ENCODE measurements at regions not wholly inside any gene's neighbourhood (a gene's known extent, or its start where the extent isn't known, plus 50 kb on each side); places are given as distances from the start of the nearest gene placed in this dataset.
A peak's percentile ranks its signal among the peaks of the same experiment; 100 is the strongest.

- peaks cover 0 to 6% (median 0%) of the 10 kb centered on the region in 3 donors for H3K27me3 Mint-ChIP-seq (ENCODE audit: low read depth in 3 of 3)
- H3K9me3 Mint-ChIP-seq, result peaks cover 0 to 11% (median 3%) of the 10 kb centered on the region in 6 donors
These were observed 183.0 kb upstream of the SFRP2 start for GRCh38 chr4:153971899-153972298.

GRCh38 chr4:153970169-153970568 lies 181.3 kb upstream of the SFRP2 start:
- no peak overlapping the region for H3K27ac Mint-ChIP-seq
- H3K36me3 Mint-ChIP-seq, result peaks cover 0 to 5% (median 4%) of the 10 kb centered on the region in 3 donors
- no peak for DNase-seq
- H3K9me3 Mint-ChIP-seq, result peaks cover 0 to 7% (median 3%) of the 10 kb centered on the region in 6 donors
- no peaks in the 10 kb centered on the region for H3K4me1 Mint-ChIP-seq
- H3K27me3 Mint-ChIP-seq (ENCODE audit: low read depth in 3 of 3), result peaks cover 0 to 8% (median 1%) of the 10 kb centered on the region in 3 donors
- no peak overlapping the region for H3K4me3 Mint-ChIP-seq

More at GRCh38 chr4:153971899-153972298, 183.0 kb upstream of the SFRP2 start:
- Mint-ChIP-seq H3K27ac (no peak overlapping the region), H3K4me1 (no peaks in the 10 kb centered on the region), H3K36me3 (peaks cover 0 to 5% (median 4%) of the 10 kb centered on the region in 3 donors), H3K4me3 (no peak overlapping the region)
- DNase-seq, result no peak

DNA sequence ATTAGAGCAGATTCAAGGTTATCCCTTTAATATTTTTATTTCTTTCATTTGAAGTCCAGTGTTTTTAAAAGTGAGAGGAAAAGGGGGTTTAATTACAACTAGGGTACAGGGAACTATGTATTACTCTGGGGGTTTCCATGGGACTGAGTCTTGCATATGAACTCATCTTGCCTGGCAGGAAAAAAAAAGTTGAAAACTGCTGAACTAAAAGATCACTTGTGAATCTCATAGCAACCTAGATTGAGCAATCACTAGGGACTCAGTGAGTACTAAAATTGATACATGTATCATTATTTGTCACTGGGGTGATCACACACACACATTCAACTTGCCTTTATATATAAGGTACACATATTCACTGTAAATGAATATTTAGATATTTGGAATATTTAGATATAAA lies 180.7 kb upstream of the SFRP2 start:
- Mint-ChIP-seq H3K9me3 (peaks cover 0 to 7% (median 1%) of the 10 kb centered on the region in 6 donors), H3K4me1 (no peaks in the 10 kb centered on the region), H3K27me3 (ENCODE audit: low read depth in 3 of 3) (peaks cover 0 to 12% (median 1%) of the 10 kb centered on the region in 3 donors), H3K4me3 (no peak overlapping the region), H3K27ac (no peak overlapping the region), H3K36me3 (peaks cover 0 to 5% (median 4%) of the 10 kb centered on the region in 3 donors)
- DNase-seq, result no peak

DNA sequence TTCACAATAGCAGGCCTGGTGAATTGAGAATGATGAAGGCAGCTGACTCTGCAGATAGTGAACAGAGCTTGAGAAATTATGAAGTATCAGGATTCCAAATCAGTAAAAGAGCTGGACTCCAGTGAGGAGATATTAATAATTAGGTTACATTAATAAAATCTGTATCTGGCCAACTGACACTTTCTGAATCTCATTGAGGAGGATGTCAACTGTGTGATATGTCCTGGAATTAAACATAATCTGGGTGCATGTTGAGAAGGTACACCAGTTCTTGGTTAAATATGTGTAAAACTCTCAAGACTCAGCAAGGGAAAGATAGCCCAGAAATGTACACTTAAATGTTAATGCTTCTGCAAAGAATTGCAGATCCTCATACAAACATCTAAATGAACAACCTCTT lies 177.8 kb upstream of the SFRP2 start:
- H3K27ac Mint-ChIP-seq, result no peak overlapping the region
- H3K27me3 Mint-ChIP-seq (ENCODE audit: low read depth in 3 of 3), result peaks cover 0 to 12% (median 1%) of the 10 kb centered on the region in 3 donors
- peaks cover 0 to 3% (median 0%) of the 10 kb centered on the region in 6 donors for H3K9me3 Mint-ChIP-seq
- no peak for DNase-seq
- no peak overlapping the region for H3K4me3 Mint-ChIP-seq
- no peaks in the 10 kb centered on the region for H3K4me1 Mint-ChIP-seq
- no peaks in the 10 kb centered on the region for H3K36me3 Mint-ChIP-seq

DNA sequence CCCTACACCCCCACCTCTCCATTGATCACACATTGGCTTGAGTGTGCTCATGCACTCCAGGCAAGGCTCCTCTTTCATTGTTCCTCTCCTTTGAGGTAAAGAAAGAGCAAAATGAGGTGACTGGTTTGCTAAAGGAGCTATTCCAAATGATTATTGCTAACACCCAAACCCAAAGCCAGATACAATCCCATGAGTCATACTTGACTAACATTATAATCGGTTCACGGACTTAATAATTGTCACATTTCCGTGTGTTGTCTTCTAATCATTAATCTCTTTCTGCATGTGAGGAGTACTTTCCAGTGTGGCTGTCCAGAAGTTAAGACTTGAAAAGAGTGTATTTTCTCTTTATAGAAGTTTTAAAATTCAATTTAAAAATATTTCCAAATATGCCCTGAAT lies 174.3 kb upstream of the SFRP2 start:
- no peak for DNase-seq
- H3K27me3 Mint-ChIP-seq (ENCODE audit: low read depth in 3 of 3), result peaks cover 0 to 10% (median 3%) of the 10 kb centered on the region in 3 donors
- H3K9me3 Mint-ChIP-seq, result peaks cover 0 to 4% (median 1%) of the 10 kb centered on the region in 6 donors
- no peak overlapping the region for H3K27ac Mint-ChIP-seq
- no peaks in the 10 kb centered on the region for H3K36me3 Mint-ChIP-seq
- no peak overlapping the region for H3K4me3 Mint-ChIP-seq
- no peaks in the 10 kb centered on the region for H3K4me1 Mint-ChIP-seq

DNA sequence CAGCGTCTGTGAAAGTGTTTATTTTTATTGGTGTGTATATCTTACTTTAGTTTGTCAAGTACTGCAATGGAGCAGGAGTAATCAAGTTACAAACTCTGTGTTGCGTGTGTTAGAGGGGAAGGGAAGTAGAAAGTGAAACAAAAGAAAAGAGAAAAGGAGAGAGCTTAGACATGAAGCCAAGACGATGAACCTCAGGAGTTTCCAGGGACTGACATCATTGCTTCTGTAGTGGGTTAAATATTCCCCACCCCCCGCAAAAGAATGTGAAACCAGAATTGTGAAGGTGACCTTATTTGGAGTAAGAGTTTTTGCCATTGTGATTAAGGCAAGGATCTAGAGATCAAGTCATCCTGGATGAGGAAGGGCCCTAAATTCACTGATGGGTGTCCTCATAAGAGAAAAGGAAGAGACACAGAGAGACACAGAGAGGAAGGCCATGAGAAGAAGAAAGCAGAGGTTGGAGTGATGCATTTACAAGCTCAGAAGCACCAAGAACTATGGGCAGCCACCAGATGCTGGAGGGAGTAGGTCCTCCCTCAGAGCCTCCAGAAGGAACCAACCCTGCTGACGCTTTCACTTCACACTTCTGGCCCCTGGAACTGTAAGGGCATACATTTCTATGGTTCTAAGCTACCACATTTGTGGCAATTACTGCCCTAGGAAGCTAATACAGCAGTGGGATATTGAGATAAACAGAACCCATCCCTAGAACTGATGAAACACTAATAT lies 173.6 kb upstream of the SFRP2 start:
- Mint-ChIP-seq H3K27ac (no peak overlapping the region), H3K4me1 (no peaks in the 10 kb centered on the region), H3K27me3 (ENCODE audit: low read depth in 3 of 3) (peaks cover 0 to 9% (median 3%) of the 10 kb centered on the region in 3 donors), H3K4me3 (no peak overlapping the region), H3K36me3 (no peaks in the 10 kb centered on the region), H3K9me3 (peaks cover 0 to 6% (median 1%) of the 10 kb centered on the region in 6 donors)
- no peak for DNase-seq

- peaks cover 0 to 8% (median 2%) of the 10 kb centered on the region in 6 donors for H3K9me3 Mint-ChIP-seq
- no peak for DNase-seq
These were observed 166.4 kb upstream of the SFRP2 start for GRCh38 chr4:153955327-153955726.

GRCh38 chr4:153954654-153955053 lies 165.8 kb upstream of the SFRP2 start:
- H3K9me3 Mint-ChIP-seq, result peaks cover 0 to 8% (median 2%) of the 10 kb centered on the region in 6 donors
- H3K4me1 Mint-ChIP-seq, result peaks cover 11% of the 10 kb centered on the region in 2 donors
- H3K27ac Mint-ChIP-seq, result no peak overlapping the region
- H3K4me3 Mint-ChIP-seq, result no peak overlapping the region
- no peak for DNase-seq
- peaks cover 0 to 8% (median 4%) of the 10 kb centered on the region in 3 donors for H3K27me3 Mint-ChIP-seq (ENCODE audit: low read depth in 3 of 3)
- H3K36me3 Mint-ChIP-seq, result no peaks in the 10 kb centered on the region

More at GRCh38 chr4:153955327-153955726, 166.4 kb upstream of the SFRP2 start:
- peaks cover 4% of the 10 kb centered on the region in 2 donors for H3K4me1 Mint-ChIP-seq
- H3K36me3 Mint-ChIP-seq, result no peaks in the 10 kb centered on the region
- H3K27me3 Mint-ChIP-seq (ENCODE audit: low read depth in 3 of 3), result peaks cover 3 to 8% (median 4%) of the 10 kb centered on the region in 3 donors
- no peak overlapping the region for H3K27ac Mint-ChIP-seq
- H3K4me3 Mint-ChIP-seq, result no peak overlapping the region

DNA sequence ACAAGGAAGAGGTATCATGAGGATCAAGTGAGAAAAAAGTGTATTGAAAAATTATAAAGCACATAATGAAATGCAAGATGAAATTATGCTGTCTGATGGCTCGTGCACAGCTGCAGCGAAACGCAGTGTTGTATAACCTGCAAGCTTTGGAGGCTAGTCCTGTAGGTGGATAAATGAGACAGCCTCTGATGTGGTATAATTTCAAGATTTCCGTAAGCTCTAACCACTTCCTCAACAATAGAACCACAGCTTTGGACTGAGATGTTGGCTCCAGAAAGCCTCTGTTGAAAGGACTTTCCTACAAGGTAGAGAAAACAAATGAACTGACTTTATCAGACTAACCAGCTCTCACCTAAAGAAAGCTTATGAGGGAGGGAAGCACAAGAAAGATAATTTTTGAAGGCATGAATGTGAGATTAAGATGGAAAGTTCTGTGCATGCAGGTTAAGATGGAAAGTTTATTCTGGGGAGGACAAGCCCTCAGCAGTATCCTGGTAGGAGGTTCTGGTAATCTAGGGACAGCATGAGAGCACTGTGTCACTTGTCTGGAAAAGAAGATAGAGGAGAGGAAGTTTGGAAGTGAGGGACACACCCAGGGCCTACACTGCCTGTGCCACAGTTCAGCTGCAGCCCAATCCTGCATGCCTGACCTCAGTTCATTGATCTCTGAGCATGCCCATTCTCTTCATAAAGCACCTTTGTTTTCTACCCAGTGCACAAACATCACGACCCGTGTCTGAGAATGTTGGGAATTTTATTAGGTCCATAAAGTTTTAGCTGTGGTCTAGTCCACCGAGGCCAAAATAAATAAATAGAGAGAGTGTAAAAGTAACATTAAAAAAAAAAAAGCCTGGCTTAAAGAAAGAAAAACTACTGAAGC lies 161.5 kb upstream of the SFRP2 start:
- no peak overlapping the region for H3K27ac Mint-ChIP-seq
- H3K4me3 Mint-ChIP-seq, result peak overlapping the region in 2 of 5 donors; percentile 3 to 36
- peaks cover 0 to 5% (median 1%) of the 10 kb centered on the region in 6 donors for H3K9me3 Mint-ChIP-seq
- DNase-seq, result peak in 2 of 3 donors; percentile 7
- peaks cover 2 to 8% (median 3%) of the 10 kb centered on the region in 3 donors for H3K27me3 Mint-ChIP-seq (ENCODE audit: low read depth in 3 of 3)
- H3K36me3 Mint-ChIP-seq, result no peaks in the 10 kb centered on the region
- H3K4me1 Mint-ChIP-seq, result peaks cover 11 to 16% of the 10 kb centered on the region in 2 donors

GRCh38 chr4:153948041-153948440 lies 159.2 kb upstream of the SFRP2 start:
- DNase-seq, result no peak
- H3K27me3 Mint-ChIP-seq (ENCODE audit: low read depth in 3 of 3), result peaks cover 4 to 5% (median 4%) of the 10 kb centered on the region in 3 donors
- H3K4me1 Mint-ChIP-seq, result peaks cover 11 to 16% of the 10 kb centered on the region in 2 donors
- no peak overlapping the region for H3K27ac Mint-ChIP-seq
- H3K36me3 Mint-ChIP-seq, result no peaks in the 10 kb centered on the region
- no peak overlapping the region for H3K4me3 Mint-ChIP-seq
- H3K9me3 Mint-ChIP-seq, result peaks cover 0 to 3% (median under 1%) of the 10 kb centered on the region in 6 donors

DNA sequence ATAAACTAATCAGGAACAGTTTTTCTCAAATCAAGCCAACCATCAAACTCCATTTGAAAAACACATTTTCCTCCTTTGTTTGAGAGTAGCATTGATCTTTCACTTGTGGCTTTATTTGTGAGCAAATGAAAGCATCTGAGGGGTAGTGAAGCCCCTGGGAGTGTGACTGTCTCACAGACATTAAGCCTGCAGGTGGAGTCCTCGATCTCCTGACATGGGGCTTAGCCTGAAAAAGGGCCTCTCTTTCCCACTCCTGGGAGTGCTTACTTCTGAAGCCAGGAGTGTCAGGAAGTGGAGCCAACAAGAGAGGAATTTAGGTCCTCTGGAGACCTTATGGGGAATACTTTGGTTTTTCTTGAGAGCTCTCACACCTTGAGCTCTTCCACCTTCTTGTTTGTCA lies 158.2 kb upstream of the SFRP2 start:
- no peak for DNase-seq
- Mint-ChIP-seq H3K4me3 (no peak overlapping the region), H3K9me3 (peaks cover 0 to 2% (median under 1%) of the 10 kb centered on the region in 6 donors), H3K27me3 (ENCODE audit: low read depth in 3 of 3) (peaks cover 1 to 5% (median 3%) of the 10 kb centered on the region in 3 donors), H3K4me1 (peaks cover 11 to 16% of the 10 kb centered on the region in 2 donors), H3K36me3 (no peaks in the 10 kb centered on the region), H3K27ac (no peak overlapping the region)

DNA sequence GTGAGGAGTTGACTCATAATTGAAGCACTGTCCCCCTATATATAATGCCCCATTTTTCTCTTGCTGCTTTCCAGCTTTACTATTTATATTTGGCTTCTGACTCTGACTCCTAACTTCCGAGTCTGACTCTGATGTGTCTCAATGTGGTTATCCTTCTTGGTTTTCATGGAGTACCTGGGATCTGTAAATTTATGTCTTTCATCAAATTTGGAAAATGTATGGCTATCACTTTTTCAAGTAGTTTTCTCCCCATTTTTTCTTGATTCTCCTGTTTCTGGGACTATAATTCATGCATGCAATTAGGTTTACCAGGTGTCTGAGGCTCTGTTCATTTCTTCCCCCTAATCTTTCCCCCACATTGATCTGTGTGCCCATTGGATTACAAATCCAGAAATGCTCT lies 156.8 kb upstream of the SFRP2 start:
- Mint-ChIP-seq H3K4me3 (no peak overlapping the region), H3K4me1 (peaks cover 10 to 16% of the 10 kb centered on the region in 2 donors), H3K9me3 (peaks cover 0 to 2% (median 0%) of the 10 kb centered on the region in 6 donors), H3K27me3 (ENCODE audit: low read depth in 3 of 3) (peaks cover under 1 to 5% (median 2%) of the 10 kb centered on the region in 3 donors), H3K36me3 (no peaks in the 10 kb centered on the region), H3K27ac (no peak overlapping the region)
- DNase-seq, result no peak

- no peak overlapping the region for H3K4me3 Mint-ChIP-seq
- DNase-seq, result no peak
- peaks cover 4 to 6% (median 5%) of the 10 kb centered on the region in 3 donors for H3K27me3 Mint-ChIP-seq (ENCODE audit: low read depth in 3 of 3)
- no peaks in the 10 kb centered on the region for H3K36me3 Mint-ChIP-seq
- H3K9me3 Mint-ChIP-seq, result peaks cover 0 to 2% (median 0%) of the 10 kb centered on the region in 6 donors
- no peaks in the 10 kb centered on the region for H3K4me1 Mint-ChIP-seq
- H3K27ac Mint-ChIP-seq, result no peak overlapping the region
These were observed 155.0 kb upstream of the SFRP2 start for GRCh38 chr4:153943738-153944415.

Data from immature natural killer cell (primary cell).